OCI-LY1 (cell line): ENCODE measurements at regions not wholly inside any gene's neighbourhood (a gene's known extent, or its start where the extent isn't known, plus 50 kb on each side); places are given as distances from the start of the nearest gene placed in this dataset.

Source experiments
- EZH2 ChIP-seq: fragments of 200-600 bp; sonication (generic), shearing (Covaris generic); IDR thresholded peaks from 2 replicates; pipeline ENCODE4 v1.8.0; 2017; ENCODE audit warnings: borderline replicate concordance, mixed run types, mild to moderate bottlenecking, antibody characterized with exemption, low read length, moderate library complexity, mixed read lengths
- TF ChIP-seq, protein P1 (sequence below): fragments of 200-600 bp; sonication (generic), shearing (Covaris generic); IDR thresholded peaks from 2 replicates; pipeline ENCODE4 v1.5.1; 2017; ENCODE audit warnings: mild to moderate bottlenecking, antibody characterized with exemption, low read length, moderate library complexity, mixed read lengths

GRCh38 chr4:138710297-138710696, 305.3 kb upstream of the NOCT start:
- TF ChIP-seq, protein P1, sequence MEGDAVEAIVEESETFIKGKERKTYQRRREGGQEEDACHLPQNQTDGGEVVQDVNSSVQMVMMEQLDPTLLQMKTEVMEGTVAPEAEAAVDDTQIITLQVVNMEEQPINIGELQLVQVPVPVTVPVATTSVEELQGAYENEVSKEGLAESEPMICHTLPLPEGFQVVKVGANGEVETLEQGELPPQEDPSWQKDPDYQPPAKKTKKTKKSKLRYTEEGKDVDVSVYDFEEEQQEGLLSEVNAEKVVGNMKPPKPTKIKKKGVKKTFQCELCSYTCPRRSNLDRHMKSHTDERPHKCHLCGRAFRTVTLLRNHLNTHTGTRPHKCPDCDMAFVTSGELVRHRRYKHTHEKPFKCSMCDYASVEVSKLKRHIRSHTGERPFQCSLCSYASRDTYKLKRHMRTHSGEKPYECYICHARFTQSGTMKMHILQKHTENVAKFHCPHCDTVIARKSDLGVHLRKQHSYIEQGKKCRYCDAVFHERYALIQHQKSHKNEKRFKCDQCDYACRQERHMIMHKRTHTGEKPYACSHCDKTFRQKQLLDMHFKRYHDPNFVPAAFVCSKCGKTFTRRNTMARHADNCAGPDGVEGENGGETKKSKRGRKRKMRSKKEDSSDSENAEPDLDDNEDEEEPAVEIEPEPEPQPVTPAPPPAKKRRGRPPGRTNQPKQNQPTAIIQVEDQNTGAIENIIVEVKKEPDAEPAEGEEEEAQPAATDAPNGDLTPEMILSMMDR = no peak
- TF ChIP-seq EZH2 = no peak
